A549 (cell line): ENCODE measurements at regions not wholly inside any gene's neighbourhood (a gene's known extent, or its start where the extent isn't known, plus 50 kb on each side); places are given as distances from the start of the nearest gene placed in this dataset.

Experiments used
- EHF ChIP-seq: fragments of 250-450 bp; sonication (Bioruptor Pico); IDR thresholded peaks from 2 replicates; pipeline ENCODE4 v1.5.0; 2020; ENCODE audit warnings: mild to moderate bottlenecking
- EHMT2 ChIP-seq: fragments of 200-600 bp; sonication (generic); IDR thresholded peaks from 2 replicates; pipeline ENCODE4 v1.6.1; 2016; ENCODE audit warnings: antibody characterized with exemption, low read depth, mild to moderate bottlenecking, moderate library complexity
- KDM1A ChIP-seq: fragments of 200-600 bp; sonication (generic); IDR thresholded peaks from 2 replicates; pipeline ENCODE4 v1.6.1; 2016; ENCODE audit warnings: low read depth, mild to moderate bottlenecking
- MYC ChIP-seq: IDR thresholded peaks from 2 replicates; pipeline ENCODE4 v1.6.1; 2012; ENCODE audit warnings: mild to moderate bottlenecking, inconsistent platforms, low read length, improper control_type of control experiment, borderline replicate concordance
- RAD21 ChIP-seq, 2 experiments: fragments of >200 bp in 1 of 2; sonication (Bioruptor Twin) in 1 of 2; formaldehyde crosslinking in 1 of 2; IDR thresholded peaks in 1 of 2; conservative IDR thresholded peaks in 1 of 2; 2 replicates in 1 of 2; 3 replicates in 1 of 2; pipeline ENCODE4 v1.6.1; 2012 to 2018; ENCODE audit warnings: inconsistent platforms in 1 of 2
- SMC3 ChIP-seq: fragments of >200 bp; sonication (Bioruptor Twin); formaldehyde crosslinking; IDR thresholded peaks from 3 replicates; pipeline ENCODE4 v1.6.1; 2018; ENCODE audit warnings: inconsistent platforms
- TF ChIP-seq, protein P1 (sequence below): fragments of >200 bp; sonication (Bioruptor Twin); formaldehyde crosslinking; IDR thresholded peaks from 3 replicates; pipeline ENCODE4 v1.5.1; 2016
- TF ChIP-seq, protein P2 (sequence below): fragments of 450-650 bp; IDR thresholded peaks from 2 replicates; pipeline ENCODE4 v1.6.1; 2014; ENCODE audit warnings: antibody characterized with exemption

DNA sequence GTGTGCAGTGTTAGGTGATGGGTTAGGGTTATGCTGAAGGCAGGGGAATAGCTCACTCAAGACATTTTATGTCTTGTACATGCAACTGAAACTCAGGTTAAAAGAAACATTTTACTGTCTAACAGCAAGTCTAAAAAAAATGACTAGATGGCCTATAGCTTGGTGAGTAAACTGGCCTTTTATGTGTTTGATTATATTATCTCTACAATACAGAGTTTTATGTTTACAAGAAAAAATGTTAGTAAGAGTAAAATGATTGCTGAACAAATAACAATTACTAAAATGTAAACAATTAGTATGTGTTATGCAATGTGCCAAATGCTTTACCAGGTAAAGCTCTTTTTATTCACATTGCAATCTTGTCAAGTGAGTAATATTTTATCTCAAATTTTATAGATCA, 1039.6 kb downstream of the ROBO2 start:
- no peak for TF ChIP-seq MYC
- TF ChIP-seq, protein P1, sequence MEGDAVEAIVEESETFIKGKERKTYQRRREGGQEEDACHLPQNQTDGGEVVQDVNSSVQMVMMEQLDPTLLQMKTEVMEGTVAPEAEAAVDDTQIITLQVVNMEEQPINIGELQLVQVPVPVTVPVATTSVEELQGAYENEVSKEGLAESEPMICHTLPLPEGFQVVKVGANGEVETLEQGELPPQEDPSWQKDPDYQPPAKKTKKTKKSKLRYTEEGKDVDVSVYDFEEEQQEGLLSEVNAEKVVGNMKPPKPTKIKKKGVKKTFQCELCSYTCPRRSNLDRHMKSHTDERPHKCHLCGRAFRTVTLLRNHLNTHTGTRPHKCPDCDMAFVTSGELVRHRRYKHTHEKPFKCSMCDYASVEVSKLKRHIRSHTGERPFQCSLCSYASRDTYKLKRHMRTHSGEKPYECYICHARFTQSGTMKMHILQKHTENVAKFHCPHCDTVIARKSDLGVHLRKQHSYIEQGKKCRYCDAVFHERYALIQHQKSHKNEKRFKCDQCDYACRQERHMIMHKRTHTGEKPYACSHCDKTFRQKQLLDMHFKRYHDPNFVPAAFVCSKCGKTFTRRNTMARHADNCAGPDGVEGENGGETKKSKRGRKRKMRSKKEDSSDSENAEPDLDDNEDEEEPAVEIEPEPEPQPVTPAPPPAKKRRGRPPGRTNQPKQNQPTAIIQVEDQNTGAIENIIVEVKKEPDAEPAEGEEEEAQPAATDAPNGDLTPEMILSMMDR = no peak
- TF ChIP-seq EHMT2 = no peak
- TF ChIP-seq, protein P2, sequence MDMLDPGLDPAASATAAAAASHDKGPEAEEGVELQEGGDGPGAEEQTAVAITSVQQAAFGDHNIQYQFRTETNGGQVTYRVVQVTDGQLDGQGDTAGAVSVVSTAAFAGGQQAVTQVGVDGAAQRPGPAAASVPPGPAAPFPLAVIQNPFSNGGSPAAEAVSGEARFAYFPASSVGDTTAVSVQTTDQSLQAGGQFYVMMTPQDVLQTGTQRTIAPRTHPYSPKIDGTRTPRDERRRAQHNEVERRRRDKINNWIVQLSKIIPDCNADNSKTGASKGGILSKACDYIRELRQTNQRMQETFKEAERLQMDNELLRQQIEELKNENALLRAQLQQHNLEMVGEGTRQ = no peak
- no peak for TF ChIP-seq RAD21 (conservative IDR thresholded peaks at IDR 0.05 in 1 of 2, IDR thresholded peaks at IDR 0.05 in 1 of 2)
- no peak for TF ChIP-seq EHF
- no peak for TF ChIP-seq SMC3
- no peak for TF ChIP-seq KDM1A
